ENCODE measurements at regions not wholly inside any gene's neighbourhood (a gene's known extent, or its start where the extent isn't known, plus 50 kb on each side); places are given as distances from the start of the nearest gene placed in this dataset.

- no peaks in the 10 kb centered on the region for H3K27me3 ChIP-seq (ENCODE audit: insufficient read depth, low read depth, severe bottlenecking)
Observed at GRCh38 chr10:36236341-36236740, 594.2 kb upstream of the FZD8 start.

GRCh38 chr10:36232935-36233334 is 590.8 kb upstream of the FZD8 start:
- Histone ChIP-seq H3K27ac (no peak overlapping the region), H3K36me3 (no peaks in the 10 kb centered on the region), H3K27me3 (ENCODE audit: insufficient read depth, low read depth, severe bottlenecking) (no peaks in the 10 kb centered on the region), H3K4me3 (ENCODE audit: low read depth, low read length) (no peak overlapping the region), H3K9me3 (ENCODE audit: severe bottlenecking) (no peaks in the 10 kb centered on the region)
- DNase-seq = no peak
- TF ChIP-seq CTCF (IDR thresholded peaks at IDR 0.05; ENCODE audit: low read depth, low read length) = no peak

More at GRCh38 chr10:36236341-36236740, 594.2 kb upstream of the FZD8 start:
- Histone ChIP-seq H3K27ac (no peak overlapping the region), H3K9me3 (ENCODE audit: severe bottlenecking) (no peaks in the 10 kb centered on the region), H3K4me3 (ENCODE audit: low read depth, low read length) (no peak overlapping the region), H3K36me3 (no peaks in the 10 kb centered on the region)
- TF ChIP-seq CTCF (IDR thresholded peaks at IDR 0.05; ENCODE audit: low read depth, low read length) = no peak
- DNase-seq = no peak

- TF ChIP-seq CTCF (IDR thresholded peaks at IDR 0.05; ENCODE audit: low read depth, low read length) = no peak
- Histone ChIP-seq H3K36me3 (no peaks in the 10 kb centered on the region), H3K9me3 (ENCODE audit: severe bottlenecking) (no peaks in the 10 kb centered on the region), H3K4me3 (ENCODE audit: low read depth, low read length) (no peak overlapping the region), H3K27ac (no peak overlapping the region), H3K27me3 (ENCODE audit: insufficient read depth, low read depth, severe bottlenecking) (no peaks in the 10 kb centered on the region)
- DNase-seq = no peak
Observed at GRCh38 chr10:36224431-36224985, 582.4 kb upstream of the FZD8 start.

- H3K27me3 ChIP-seq (ENCODE audit: insufficient read depth, low read depth, severe bottlenecking) = no peaks in the 10 kb centered on the region
- H3K9me3 ChIP-seq (ENCODE audit: severe bottlenecking) = no peaks in the 10 kb centered on the region
- no peak overlapping the region for H3K27ac ChIP-seq
- no peaks in the 10 kb centered on the region for H3K36me3 ChIP-seq
- DNase-seq = no peak
- no peak overlapping the region for H3K4me3 ChIP-seq (ENCODE audit: low read depth, low read length)
- no peak for TF ChIP-seq CTCF (IDR thresholded peaks at IDR 0.05; ENCODE audit: low read depth, low read length)
Observed at GRCh38 chr10:36221101-36221500, 579.0 kb upstream of the FZD8 start.

GRCh38 chr10:36220151-36220550 is 578.1 kb upstream of the FZD8 start:
- H3K36me3 ChIP-seq = no peaks in the 10 kb centered on the region

More at GRCh38 chr10:36220151-36220550, 578.1 kb upstream of the FZD8 start:
- DNase-seq = no peak
- TF ChIP-seq CTCF (IDR thresholded peaks at IDR 0.05; ENCODE audit: low read depth, low read length) = no peak
- H3K27ac ChIP-seq = no peak overlapping the region
- H3K4me3 ChIP-seq (ENCODE audit: low read depth, low read length) = no peak overlapping the region
- H3K9me3 ChIP-seq (ENCODE audit: severe bottlenecking) = no peaks in the 10 kb centered on the region
- no peaks in the 10 kb centered on the region for H3K27me3 ChIP-seq (ENCODE audit: insufficient read depth, low read depth, severe bottlenecking)
